DND-41 (cell line): ENCODE measurements at regions not wholly inside any gene's neighbourhood (a gene's known extent, or its start where the extent isn't known, plus 50 kb on each side); places are given as distances from the start of the nearest gene placed in this dataset.

ENCODE experiments used
- CTCF ChIP-seq: IDR thresholded peaks from 2 replicates; pipeline ENCODE4 v1.5.1; 2012; ENCODE audit warnings: borderline replicate concordance, low read length, moderate library complexity, mild to moderate bottlenecking; ENCODE audit not compliant: poor library complexity, severe bottlenecking; ENCODE audit errors: extremely low read depth
- EZH2 ChIP-seq: IDR thresholded peaks from 3 replicates; pipeline ENCODE4 v1.6.1; 2012; ENCODE audit warnings: borderline replicate concordance, low read depth, mild to moderate bottlenecking, moderate library complexity, low read length, inconsistent platforms; ENCODE audit not compliant: severe bottlenecking

DNA sequence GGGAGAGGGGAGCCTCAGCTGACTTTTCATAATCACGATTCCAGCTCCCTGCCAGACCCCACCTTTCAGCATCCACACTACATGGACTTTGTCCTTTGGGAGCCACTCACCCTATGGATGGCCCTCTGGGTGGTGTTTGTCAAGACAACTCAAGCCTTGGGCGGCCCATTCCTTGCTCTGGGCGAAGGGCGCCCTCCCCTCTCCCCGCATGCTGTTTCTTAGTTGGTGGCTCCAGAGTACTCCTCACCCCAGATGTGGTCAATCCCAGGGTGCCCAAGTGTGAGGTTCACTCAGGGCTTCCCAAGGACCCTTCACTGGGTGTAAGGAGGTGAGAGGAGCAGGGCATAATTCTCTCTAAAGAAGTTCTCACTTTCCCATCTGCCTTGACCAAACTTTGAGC is 710.0 kb downstream of the QKI start:
- TF ChIP-seq CTCF (no peak), EZH2 (no peak)
